ENCODE measurements at regions not wholly inside any gene's neighbourhood (a gene's known extent, or its start where the extent isn't known, plus 50 kb on each side); places are given as distances from the start of the nearest gene placed in this dataset.

DNA sequence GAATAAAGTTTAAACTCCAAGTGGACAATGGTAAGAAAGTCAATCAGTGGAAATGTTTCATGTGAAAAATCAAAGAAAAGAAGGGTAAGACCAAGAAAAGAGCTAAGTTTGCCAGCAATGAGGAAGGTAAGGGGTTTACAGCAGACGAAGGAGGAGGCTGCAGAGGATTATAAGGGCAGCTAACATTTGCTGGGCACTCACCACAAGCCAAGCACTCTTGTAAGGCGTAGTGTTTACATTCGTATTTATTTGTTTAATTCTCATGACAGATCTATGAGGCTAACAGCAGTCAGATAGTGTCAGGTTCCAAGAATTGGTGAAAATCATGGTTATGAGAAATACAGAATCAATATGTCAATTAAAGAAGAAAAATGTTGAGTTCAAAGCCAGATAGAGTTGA lies 75.2 kb upstream of the NGF start:
- Histone ChIP-seq H3K27me3 (no peaks in the 10 kb centered on the region), H3K4me3 (no peak overlapping the region), H3K27ac (no peak overlapping the region), H3K4me1 (ENCODE audit: insufficient read depth) (peaks cover 7% of the 10 kb centered on the region), H3K36me3 (no peaks in the 10 kb centered on the region), H3K9me3 (no peaks in the 10 kb centered on the region)
- WGBS, 3 donors, result 92 to 97% (median 96%) methylated on average over 3 of the region's 3 CpGs
- intact Hi-C loops (cut with DNase I), result no loop called here
- DNase-seq, result no peak
- TF ChIP-seq EP300 (IDR thresholded peaks at IDR 0.05), result no peak
- TF ChIP-seq, protein P1, sequence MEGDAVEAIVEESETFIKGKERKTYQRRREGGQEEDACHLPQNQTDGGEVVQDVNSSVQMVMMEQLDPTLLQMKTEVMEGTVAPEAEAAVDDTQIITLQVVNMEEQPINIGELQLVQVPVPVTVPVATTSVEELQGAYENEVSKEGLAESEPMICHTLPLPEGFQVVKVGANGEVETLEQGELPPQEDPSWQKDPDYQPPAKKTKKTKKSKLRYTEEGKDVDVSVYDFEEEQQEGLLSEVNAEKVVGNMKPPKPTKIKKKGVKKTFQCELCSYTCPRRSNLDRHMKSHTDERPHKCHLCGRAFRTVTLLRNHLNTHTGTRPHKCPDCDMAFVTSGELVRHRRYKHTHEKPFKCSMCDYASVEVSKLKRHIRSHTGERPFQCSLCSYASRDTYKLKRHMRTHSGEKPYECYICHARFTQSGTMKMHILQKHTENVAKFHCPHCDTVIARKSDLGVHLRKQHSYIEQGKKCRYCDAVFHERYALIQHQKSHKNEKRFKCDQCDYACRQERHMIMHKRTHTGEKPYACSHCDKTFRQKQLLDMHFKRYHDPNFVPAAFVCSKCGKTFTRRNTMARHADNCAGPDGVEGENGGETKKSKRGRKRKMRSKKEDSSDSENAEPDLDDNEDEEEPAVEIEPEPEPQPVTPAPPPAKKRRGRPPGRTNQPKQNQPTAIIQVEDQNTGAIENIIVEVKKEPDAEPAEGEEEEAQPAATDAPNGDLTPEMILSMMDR (IDR thresholded peaks at IDR 0.05), result no peak
- no peak for TF ChIP-seq POLR2A (IDR thresholded peaks at IDR 0.05)

GRCh38 chr1:115412733-115413132 lies 74.7 kb upstream of the NGF start:
- Histone ChIP-seq H3K36me3 (no peaks in the 10 kb centered on the region), H3K27ac (no peak overlapping the region), H3K4me1 (ENCODE audit: insufficient read depth) (peaks cover 8% of the 10 kb centered on the region), H3K9me3 (no peaks in the 10 kb centered on the region), H3K27me3 (no peaks in the 10 kb centered on the region), H3K4me3 (no peak overlapping the region)
- intact Hi-C loops (cut with DNase I), result no loop called here
- 95 to 97% (median 96%) methylated on average over 1 of the region's 1 CpG for WGBS, 3 donors
- no peak for DNase-seq
- TF ChIP-seq POLR2A (IDR thresholded peaks at IDR 0.05) (no peak), EP300 (IDR thresholded peaks at IDR 0.05) (no peak)
- TF ChIP-seq, protein P1 (IDR thresholded peaks at IDR 0.05), result no peak

GRCh38 chr1:115412286-115412685 lies 74.2 kb upstream of the NGF start:
- Histone ChIP-seq H3K4me3 (no peak overlapping the region), H3K27ac (no peak overlapping the region), H3K27me3 (no peaks in the 10 kb centered on the region), H3K9me3 (no peaks in the 10 kb centered on the region), H3K36me3 (no peaks in the 10 kb centered on the region), H3K4me1 (ENCODE audit: insufficient read depth) (peaks cover 8% of the 10 kb centered on the region)
- no peak for DNase-seq
- intact Hi-C loops (cut with DNase I), result no loop called here
- TF ChIP-seq, protein P1 (IDR thresholded peaks at IDR 0.05), result no peak
- TF ChIP-seq POLR2A (IDR thresholded peaks at IDR 0.05), result no peak
- no peak for TF ChIP-seq EP300 (IDR thresholded peaks at IDR 0.05)

- TF ChIP-seq EP300 (IDR thresholded peaks at IDR 0.05), result no peak
- TF ChIP-seq, protein P1 (IDR thresholded peaks at IDR 0.05), result no peak
- TF ChIP-seq POLR2A (IDR thresholded peaks at IDR 0.05), result no peak
- 14 to 24% (median 19%) methylated on average over 1 of the region's 1 CpG for WGBS, 3 donors
- Histone ChIP-seq H3K4me1 (ENCODE audit: insufficient read depth) (peaks cover 8% of the 10 kb centered on the region), H3K27me3 (no peaks in the 10 kb centered on the region), H3K4me3 (no peak overlapping the region), H3K36me3 (no peaks in the 10 kb centered on the region), H3K27ac (no peak overlapping the region), H3K9me3 (no peaks in the 10 kb centered on the region)
- intact Hi-C loops (cut with DNase I), result no loop called here
- DNase-seq, result peak in 1 of 5 donors; percentile 45
These were observed 73.5 kb upstream of the NGF start for GRCh38 chr1:115411371-115412063.
